ENCODE measurements at regions not wholly inside any gene's neighbourhood (a gene's known extent, or its start where the extent isn't known, plus 50 kb on each side); places are given as distances from the start of the nearest gene placed in this dataset.

DNA sequence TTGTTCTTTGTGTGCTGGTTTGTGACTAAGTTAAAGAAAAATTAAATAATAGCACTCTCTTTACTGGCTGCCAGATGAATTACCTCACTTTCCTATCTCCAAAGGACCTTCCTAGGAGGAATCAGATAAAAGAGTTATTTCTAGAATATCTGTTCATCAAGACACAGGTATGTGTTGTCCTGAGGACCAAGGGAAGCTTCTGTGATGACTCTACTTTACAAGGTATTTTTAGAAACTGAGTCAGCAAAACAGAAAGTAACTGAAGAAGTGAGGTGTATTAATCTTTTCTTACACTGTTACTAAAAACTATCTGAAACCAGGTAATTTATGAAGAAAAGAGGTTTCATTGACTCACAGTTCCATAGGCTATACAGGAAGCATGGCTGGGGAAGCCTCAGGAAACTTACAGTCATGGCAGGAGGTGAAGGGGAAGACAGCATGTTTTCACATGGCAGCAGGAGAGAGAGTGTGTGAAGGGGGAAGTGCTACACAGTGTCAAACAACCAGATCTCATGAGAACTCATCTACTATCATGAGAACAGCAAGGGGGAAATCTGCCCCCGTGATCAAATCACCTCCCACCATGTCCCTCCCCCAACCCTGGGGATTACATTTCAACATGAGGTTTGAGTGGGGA lies 189.2 kb upstream of the DMAC1 start:
- ATAC-seq (no peak), DNase-seq (ENCODE audit: low spot score) (no peak)

DNA sequence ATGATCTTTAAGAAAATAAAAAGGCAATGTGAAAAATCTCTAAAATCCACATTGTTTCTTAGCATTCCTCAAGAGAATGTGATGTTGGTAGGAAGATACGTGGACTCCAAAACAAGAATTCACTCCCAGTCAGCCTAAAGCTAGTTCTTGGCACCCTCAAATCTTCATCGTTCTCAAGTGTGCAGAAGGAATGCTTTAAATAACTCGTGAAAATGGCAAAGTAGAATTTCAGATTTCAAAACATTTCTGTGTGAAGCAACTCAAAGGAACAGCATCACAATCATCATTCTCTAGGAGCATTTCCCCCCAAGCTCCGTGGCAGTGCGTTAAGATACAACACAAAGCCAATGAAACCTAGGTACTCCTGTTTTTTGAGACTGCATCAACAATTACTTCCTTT lies 185.1 kb upstream of the DMAC1 start:
- ATAC-seq (no peak), DNase-seq (ENCODE audit: low spot score) (no peak)

DNA sequence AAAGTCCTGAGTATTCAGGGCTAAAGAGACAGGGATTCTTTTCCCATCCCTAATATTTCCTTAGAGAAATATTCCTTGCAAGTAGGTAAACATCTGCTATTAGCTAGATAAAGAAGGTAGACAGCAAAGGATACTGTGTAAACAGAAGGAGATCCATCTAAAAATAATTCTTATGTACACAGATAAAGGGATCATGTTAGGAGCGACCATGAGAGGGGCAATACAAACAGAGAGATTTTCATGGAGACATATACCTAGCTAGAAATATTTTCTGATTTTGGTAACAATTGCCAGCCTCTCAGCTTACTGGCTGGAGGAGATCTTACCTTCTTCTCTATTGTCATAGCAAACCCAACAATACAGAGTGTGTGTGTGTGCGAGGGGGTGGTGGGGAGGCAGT lies 184.6 kb upstream of the DMAC1 start:
- no peak for DNase-seq (ENCODE audit: low spot score)
- ATAC-seq, result no peak

DNA sequence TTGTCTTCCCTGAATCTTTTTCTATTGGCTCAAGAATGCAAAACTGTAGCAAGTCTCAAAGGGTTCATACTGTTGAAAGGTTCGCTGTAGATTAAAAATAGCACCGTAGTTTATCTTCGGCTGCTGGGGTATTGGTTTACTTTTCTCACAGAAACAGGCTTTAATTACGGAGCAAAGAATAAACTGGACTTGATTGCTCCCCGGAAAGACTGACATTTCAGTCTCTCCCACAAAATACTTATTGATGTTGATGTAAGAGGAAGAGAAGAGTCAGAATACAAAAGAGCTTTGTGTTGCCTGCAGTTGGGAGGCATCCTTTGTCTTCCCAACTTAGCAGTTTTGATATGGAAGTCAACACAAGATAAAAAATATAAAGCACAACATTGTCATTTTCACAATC lies 183.9 kb upstream of the DMAC1 start:
- ATAC-seq (no peak), DNase-seq (ENCODE audit: low spot score) (no peak)

DNA sequence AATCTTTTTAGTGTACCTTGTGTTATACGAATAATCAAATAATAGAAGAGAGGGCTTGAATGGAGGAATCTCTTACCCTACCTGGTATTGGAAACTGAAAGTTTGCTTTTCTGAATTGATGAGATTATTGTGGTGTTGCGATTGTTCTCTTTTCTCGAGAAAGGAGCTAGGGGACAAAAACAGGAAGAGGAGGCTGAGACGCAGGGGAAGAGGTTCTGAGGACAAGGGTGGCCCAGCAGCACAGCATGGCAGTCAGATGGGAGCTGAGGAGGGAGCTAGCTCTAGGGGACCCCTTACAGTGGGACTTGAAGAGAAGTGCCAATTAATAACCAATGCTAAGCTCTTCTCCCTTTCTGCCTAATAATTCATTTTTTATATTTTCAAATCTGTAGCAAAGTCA lies 183.3 kb upstream of the DMAC1 start:
- DNase-seq (ENCODE audit: low spot score) (no peak), ATAC-seq (no peak)

GRCh38 chr9:7980691-7981289 lies 181.2 kb upstream of the DMAC1 start:
- ATAC-seq (peak; percentile 63), DNase-seq (ENCODE audit: low spot score) (no peak)

DNA sequence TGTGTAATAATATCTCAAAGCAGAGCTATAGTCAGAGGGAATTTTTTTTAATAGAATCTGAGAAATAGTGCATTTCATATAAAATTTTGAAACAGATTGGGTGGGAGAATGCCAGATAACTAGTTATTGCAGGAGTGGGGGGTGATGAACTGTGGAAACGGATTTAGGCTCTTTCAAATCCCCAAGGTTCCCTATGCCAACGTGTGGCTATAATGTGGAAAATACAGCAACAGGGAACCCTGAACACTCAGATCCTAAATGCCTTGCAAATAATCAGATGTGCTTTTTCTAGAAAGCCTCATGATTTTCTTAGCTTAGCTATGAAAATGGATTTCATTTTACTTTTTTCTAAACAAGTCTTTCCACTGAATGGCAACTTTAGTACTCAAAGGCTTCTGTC lies 180.5 kb upstream of the DMAC1 start:
- DNase-seq (ENCODE audit: low spot score) (no peak), ATAC-seq (no peak)

- ATAC-seq, result no peak
- DNase-seq (ENCODE audit: low spot score), result no peak
Measured at GRCh38 chr9:7979611-7980010, 180.0 kb upstream of the DMAC1 start.

DNA sequence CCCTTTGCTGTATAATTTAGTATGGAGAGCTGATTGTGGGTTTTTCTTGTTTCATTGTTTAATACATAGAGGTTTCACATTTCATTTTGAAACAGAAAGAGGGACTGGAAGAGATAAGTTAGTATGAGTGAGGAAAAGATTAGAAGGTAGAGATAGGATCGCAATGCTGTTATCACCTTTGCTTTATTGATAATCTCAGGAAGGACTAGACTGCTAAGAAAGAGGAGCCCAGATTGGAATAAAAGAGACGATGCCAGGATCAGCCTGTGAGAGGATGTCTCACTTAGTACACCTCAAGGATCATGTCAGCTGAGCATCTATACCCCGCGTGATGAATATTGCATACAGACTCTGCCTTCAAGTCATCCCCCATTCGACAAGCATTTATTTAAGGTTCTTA lies 178.0 kb upstream of the DMAC1 start:
- DNase-seq (ENCODE audit: low spot score), result no peak
- ATAC-seq, result no peak

GRCh38 chr9:7976856-7977255 lies 177.3 kb upstream of the DMAC1 start:
- ATAC-seq, result no peak
- DNase-seq (ENCODE audit: low spot score), result no peak

DNA sequence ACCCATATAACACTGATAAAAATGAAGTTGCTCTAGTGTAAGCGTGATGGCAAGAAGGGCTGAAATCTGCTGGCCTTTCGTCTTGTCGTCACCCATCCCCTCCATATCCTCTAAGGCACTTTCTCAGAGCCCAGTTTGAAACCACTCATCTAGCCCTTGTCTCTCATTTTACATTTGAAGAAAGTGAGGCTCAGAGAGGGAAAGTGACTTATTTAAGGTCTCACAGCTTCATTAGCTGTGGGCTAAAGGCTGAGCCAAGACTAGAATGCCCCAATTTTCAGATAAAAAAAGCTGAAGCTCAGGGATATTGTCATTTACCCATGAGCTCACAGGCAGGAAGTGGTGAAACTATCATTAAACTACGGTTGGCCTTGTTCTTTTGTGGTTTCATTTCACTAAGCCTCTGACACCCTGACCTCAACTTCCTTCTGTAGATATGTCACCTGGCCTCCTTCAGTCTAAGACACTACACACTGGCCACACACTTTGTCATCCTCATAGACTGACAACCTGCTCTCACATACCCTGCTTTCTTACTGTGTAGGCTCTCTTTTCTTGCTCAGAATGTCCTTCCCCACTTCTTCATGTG lies 176.7 kb upstream of the DMAC1 start:
- ATAC-seq (peak; percentile 26), DNase-seq (ENCODE audit: low spot score) (no peak)

DNA sequence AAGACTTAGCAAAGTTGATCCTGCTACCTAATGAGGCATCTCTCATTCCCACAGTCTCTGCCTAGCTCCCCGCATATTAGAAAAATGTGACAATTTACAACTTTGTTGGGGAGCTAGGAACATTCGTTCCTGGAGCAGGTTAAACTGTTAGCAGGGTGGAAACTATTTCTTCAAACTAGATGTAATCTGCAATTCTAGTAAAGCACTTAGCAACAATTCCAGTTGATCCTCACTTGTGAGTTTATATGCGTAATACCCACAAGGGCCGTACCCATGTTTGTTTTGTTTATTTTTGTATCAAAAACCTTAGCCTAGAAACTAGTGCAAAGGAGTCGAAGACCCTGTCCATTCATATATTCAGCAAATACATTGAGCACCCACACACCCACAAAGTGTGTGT lies 175.8 kb upstream of the DMAC1 start:
- ATAC-seq (no peak), DNase-seq (ENCODE audit: low spot score) (no peak)

- ATAC-seq, result no peak
- no peak for DNase-seq (ENCODE audit: low spot score)
Measured at GRCh38 chr9:7974335-7974960, 174.9 kb upstream of the DMAC1 start.

DNA sequence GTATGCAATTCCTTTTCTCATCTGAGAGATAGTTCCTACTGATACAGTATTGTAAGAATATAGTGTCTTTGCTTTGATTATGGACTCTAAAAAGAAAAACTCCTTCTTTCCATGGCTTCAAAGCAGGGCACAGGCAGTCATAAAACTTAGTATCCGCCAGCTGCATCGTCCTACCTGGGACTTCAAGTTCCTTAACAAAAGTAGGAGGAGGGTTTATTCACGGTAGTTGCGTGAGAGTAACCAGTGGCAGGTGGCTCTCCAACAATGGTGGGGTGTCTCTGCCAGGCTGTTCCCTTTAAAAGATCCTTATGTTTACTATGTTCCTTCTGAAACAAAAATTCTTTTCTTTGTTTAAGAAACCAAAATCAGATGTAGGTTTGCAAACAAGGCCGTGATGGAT lies 173.5 kb upstream of the DMAC1 start:
- no peak for DNase-seq (ENCODE audit: low spot score)
- ATAC-seq, result no peak

DNA sequence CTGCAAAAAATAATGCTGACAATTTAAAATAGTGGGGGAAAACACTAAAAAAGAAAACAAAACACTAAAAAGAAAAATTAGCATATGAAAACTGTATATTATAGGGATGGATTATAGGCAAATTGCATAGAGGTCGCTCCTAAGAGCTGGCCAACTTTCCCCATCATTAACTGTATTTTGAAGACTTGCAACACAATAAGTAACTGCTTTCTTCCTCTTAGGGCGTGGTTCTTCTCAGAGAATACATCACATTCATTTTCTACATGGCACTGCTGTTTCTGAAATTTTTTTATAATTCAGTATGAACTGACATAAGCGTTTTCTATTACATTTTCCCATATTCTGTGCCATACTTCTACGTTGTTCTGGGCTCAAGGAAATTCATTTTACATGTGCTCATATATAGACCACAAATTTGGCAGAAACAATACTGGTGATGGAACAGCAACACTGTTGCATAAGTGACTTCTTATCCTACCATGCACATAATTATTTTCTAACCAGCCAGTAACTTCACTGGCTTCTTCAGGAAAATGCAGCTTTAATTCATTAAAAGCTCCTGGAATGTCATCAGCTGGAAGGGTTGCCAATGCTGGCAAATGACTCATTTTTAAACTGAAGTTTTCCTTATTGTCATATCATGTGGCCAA lies 171.2 kb upstream of the DMAC1 start:
- DNase-seq (ENCODE audit: low spot score), result no peak
- no peak for ATAC-seq

DNA sequence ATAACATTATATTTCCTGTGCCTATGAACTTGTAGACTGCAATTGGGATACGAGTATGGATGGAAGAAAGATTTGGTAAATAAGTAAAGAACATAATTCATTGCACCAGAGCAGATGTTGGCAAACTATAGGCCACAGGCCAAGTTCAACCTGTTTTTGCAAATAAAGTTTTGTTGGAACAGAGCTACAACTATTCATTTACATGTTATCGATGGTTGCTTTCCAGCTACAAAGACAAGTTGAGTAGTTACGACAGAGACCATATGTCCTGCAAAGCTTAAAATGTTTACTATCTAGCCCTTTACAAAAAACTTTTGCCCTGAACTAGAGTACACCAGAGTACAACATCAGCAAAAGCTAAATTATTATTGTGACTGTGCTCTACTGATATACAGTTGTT lies 169.1 kb upstream of the DMAC1 start:
- ATAC-seq, result peak; percentile 40

GRCh38 chr9:7967851-7968250 lies 168.3 kb upstream of the DMAC1 start:
- DNase-seq (ENCODE audit: low spot score) (no peak), ATAC-seq (peak; percentile 18)

More for the DNA sequence above, 169.1 kb upstream of the DMAC1 start:
- DNase-seq (ENCODE audit: low spot score), result no peak

DNA sequence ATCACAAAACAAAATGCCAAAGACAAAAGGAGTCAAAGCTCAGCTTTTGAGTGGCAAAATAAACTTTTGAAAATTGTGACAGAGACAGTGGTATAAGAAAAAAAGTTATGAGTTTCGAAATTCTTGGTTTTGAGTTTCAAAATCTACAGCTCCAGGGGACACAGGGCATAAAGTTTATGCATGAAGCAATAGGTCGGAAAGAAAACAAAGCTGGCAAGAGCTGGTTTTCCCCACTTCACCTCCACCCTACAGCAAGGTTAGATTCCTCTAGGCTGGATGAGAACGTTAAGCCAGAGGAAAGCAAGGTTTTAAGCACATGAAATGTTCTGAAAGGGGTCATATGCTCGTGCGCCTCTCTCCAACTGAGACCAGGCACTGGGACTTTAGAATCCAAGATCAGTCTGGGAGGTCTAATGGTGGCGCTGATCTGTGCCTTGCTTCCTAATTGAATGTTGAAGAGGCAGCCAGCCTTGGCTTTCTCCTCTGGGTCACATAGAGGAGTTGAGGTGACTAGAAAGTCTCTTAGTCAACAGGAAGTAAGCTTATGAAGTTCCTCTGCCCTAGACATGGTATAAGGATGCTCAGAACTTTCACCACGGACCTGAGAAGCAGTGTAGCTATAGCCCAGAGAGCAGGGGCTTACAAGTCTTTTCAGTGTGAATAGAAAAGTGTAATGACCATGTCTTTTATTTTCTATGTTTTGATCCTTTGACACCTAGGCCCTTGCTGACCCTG lies 167.7 kb upstream of the DMAC1 start:
- peak; percentile 62 for ATAC-seq
- no peak for DNase-seq (ENCODE audit: low spot score)

- ATAC-seq (peak; percentile 68), DNase-seq (ENCODE audit: low spot score) (peak; percentile 51)
Measured at GRCh38 chr9:7965063-7965462, 165.5 kb upstream of the DMAC1 start.

- no peak for DNase-seq (ENCODE audit: low spot score)
Measured at GRCh38 chr9:7963026-7963425, 163.4 kb upstream of the DMAC1 start.

DNA sequence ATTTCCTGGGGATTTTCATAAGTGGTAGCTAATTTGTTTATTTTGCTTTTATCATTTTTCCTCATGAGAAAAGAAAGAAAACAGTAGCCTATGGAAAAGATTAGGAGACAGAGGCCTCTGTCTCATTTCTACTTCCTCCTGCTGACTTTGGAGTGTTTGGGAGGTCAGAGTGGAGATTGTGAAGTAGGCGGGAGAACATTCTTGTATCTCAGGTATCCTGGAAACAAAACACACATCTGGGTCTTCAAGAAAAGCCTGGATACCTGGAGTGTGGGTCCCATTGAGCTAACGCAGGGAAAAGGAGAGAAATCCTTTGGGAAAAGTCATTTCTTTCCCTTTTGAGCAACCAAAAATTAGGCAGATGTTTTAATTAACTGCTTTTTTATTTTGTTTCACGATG lies 161.5 kb upstream of the DMAC1 start:
- ATAC-seq, result no peak

More at GRCh38 chr9:7963026-7963425, 163.4 kb upstream of the DMAC1 start:
- ATAC-seq, result no peak

More for the DNA sequence above, 161.5 kb upstream of the DMAC1 start:
- no peak for DNase-seq (ENCODE audit: low spot score)

Measured in left lobe of liver (tissue), 2 donors.